ENCODE measurements at regions not wholly inside any gene's neighbourhood (a gene's known extent, or its start where the extent isn't known, plus 50 kb on each side); places are given as distances from the start of the nearest gene placed in this dataset.

GRCh38 chr6:125507987-125508655 lies 206.4 kb upstream of the HDDC2 start:
- no peak overlapping the region for H3K27ac ChIP-seq
- DNase-seq, result no peak
- H3K4me3 ChIP-seq, result no peak overlapping the region
- H3K27me3 ChIP-seq, result no peaks in the 10 kb centered on the region
- H3K36me3 ChIP-seq, result no peaks in the 10 kb centered on the region
- no peaks in the 10 kb centered on the region for H3K4me1 ChIP-seq
- no peaks in the 10 kb centered on the region for H3K9me3 ChIP-seq
- intact Hi-C loops (cut with DNase I; ENCODE audit: low total_unique reads), result no loop called here
- TF ChIP-seq CTCF (IDR thresholded peaks at IDR 0.05), result no peak

- no peaks in the 10 kb centered on the region for H3K27me3 ChIP-seq
- peaks cover 0 to under 1% (median 0%) of the 10 kb centered on the region in 3 donors for H3K9me3 ChIP-seq
- H3K4me1 ChIP-seq, result no peaks in the 10 kb centered on the region
- no peak overlapping the region for H3K4me3 ChIP-seq
- DNase-seq, result no peak
- H3K27ac ChIP-seq, result no peak overlapping the region
- no peak for TF ChIP-seq CTCF (IDR thresholded peaks at IDR 0.05)
- intact Hi-C loops (cut with DNase I; ENCODE audit: low total_unique reads), result no loop called here
- H3K36me3 ChIP-seq, result no peaks in the 10 kb centered on the region
These were observed 207.0 kb upstream of the HDDC2 start for GRCh38 chr6:125508793-125509192.

GRCh38 chr6:125509477-125509876 lies 207.7 kb upstream of the HDDC2 start:
- no peak overlapping the region for H3K27ac ChIP-seq
- intact Hi-C loops (cut with DNase I; ENCODE audit: low total_unique reads), result no loop called here
- no peaks in the 10 kb centered on the region for H3K36me3 ChIP-seq
- H3K9me3 ChIP-seq, result peaks cover 0 to 5% (median 0%) of the 10 kb centered on the region in 3 donors
- H3K4me1 ChIP-seq, result no peaks in the 10 kb centered on the region
- no peak overlapping the region for H3K4me3 ChIP-seq
- DNase-seq, result no peak
- no peak for TF ChIP-seq CTCF (IDR thresholded peaks at IDR 0.05)
- no peaks in the 10 kb centered on the region for H3K27me3 ChIP-seq

- no peaks in the 10 kb centered on the region for H3K27me3 ChIP-seq
- no peaks in the 10 kb centered on the region for H3K36me3 ChIP-seq
- no peak for DNase-seq
- no peak for TF ChIP-seq CTCF (IDR thresholded peaks at IDR 0.05)
- peaks cover 0 to 7% (median 0%) of the 10 kb centered on the region in 3 donors for H3K9me3 ChIP-seq
- no peak overlapping the region for H3K4me3 ChIP-seq
- no peak overlapping the region for H3K27ac ChIP-seq
- intact Hi-C loops (cut with DNase I; ENCODE audit: low total_unique reads), result no loop called here
- H3K4me1 ChIP-seq, result no peaks in the 10 kb centered on the region
These were observed 208.6 kb upstream of the HDDC2 start for GRCh38 chr6:125510405-125510804.

GRCh38 chr6:125511809-125512396 lies 210.1 kb upstream of the HDDC2 start:
- Histone ChIP-seq H3K36me3 (no peaks in the 10 kb centered on the region), H3K27ac (peak overlapping the region in 1 of 2 donors; percentile 24), H3K9me3 (peaks cover 0 to 7% (median 0%) of the 10 kb centered on the region in 3 donors), H3K4me1 (no peaks in the 10 kb centered on the region), H3K4me3 (no peak overlapping the region), H3K27me3 (no peaks in the 10 kb centered on the region)
- DNase-seq, result no peak
- no peak for TF ChIP-seq CTCF (IDR thresholded peaks at IDR 0.05)
- intact Hi-C loops (cut with DNase I; ENCODE audit: low total_unique reads), result no loop called here

Measured in tibial artery (tissue), 4 donors.